Naive thymus-derived CD8-positive, alpha-beta T cell (primary cell): ENCODE measurements at regions not wholly inside any gene's neighbourhood (a gene's known extent, or its start where the extent isn't known, plus 50 kb on each side); places are given as distances from the start of the nearest gene placed in this dataset.
"Not testable (repeated sequence)": the region's sequence is repeated elsewhere in the genome, so short reads cannot be mapped to it uniquely, and the experiment has no call there.

Experiments used
- ATAC-seq, 2 donors: fragments of 150-1000 bp; cut with Tn5 transposase in 1 of 2; sonication (Bioruptor Pico), chemical (Tn5 transposase) in 1 of 2; 1 replicate in 1 of 2; 2 replicates in 1 of 2; pipeline ENCODE4 v1.10.0; 2021; ENCODE audit warnings: mild to moderate bottlenecking in 2 of 2, moderate library complexity in 2 of 2
- POLR2A ChIA-PET: fragments of 350-600 bp; sonication (Branson Sonifier 250); formaldehyde crosslinking; loops from one replicate; lab custom pipeline; 2021; ENCODE audit warnings: antibody characterized with exemption; lab: Charles Lee
- DNase-seq, 10 donors: peaks; one replicate each; pipeline versions ENCODE4 v3.0.0 to v3.0.0-alpha.2; 2020 to 2022
- H3K27ac Mint-ChIP-seq, 10 donors: one replicate each; pipeline ENCODE4 v1.8.0; 2020 to 2022; ENCODE audit warnings: mild to moderate bottlenecking in 10 of 10, mixed read lengths in 10 of 10, moderate library complexity in 4 of 10, inconsistent platforms in 1 of 10
- H3K27me3 Mint-ChIP-seq, 5 donors: one replicate each; pipeline ENCODE4 v1.8.0; 2021 to 2022; ENCODE audit warnings: mixed read lengths in 5 of 5
- H3K36me3 Mint-ChIP-seq, 3 donors: one replicate each; pipeline ENCODE4 v1.8.0; 2020 to 2022; ENCODE audit warnings: mixed read lengths in 3 of 3, mild to moderate bottlenecking in 2 of 3, inconsistent platforms in 1 of 3
- H3K4me1 Mint-ChIP-seq, 4 donors: one replicate each; pipeline ENCODE4 v1.8.0; 2021 to 2022; ENCODE audit warnings: mixed read lengths in 4 of 4
- H3K4me3 Mint-ChIP-seq, 10 donors: one replicate each; pipeline ENCODE4 v1.8.0; 2020 to 2022; ENCODE audit warnings: mild to moderate bottlenecking in 10 of 10, mixed read lengths in 10 of 10, moderate library complexity in 6 of 10, inconsistent platforms in 1 of 10
- H3K9me3 Mint-ChIP-seq, 9 donors: one replicate each; pipeline ENCODE4 v1.8.0; 2020 to 2022; ENCODE audit warnings: mixed read lengths in 9 of 9, mild to moderate bottlenecking in 3 of 9, inconsistent platforms in 1 of 9, moderate library complexity in 1 of 9

DNA sequence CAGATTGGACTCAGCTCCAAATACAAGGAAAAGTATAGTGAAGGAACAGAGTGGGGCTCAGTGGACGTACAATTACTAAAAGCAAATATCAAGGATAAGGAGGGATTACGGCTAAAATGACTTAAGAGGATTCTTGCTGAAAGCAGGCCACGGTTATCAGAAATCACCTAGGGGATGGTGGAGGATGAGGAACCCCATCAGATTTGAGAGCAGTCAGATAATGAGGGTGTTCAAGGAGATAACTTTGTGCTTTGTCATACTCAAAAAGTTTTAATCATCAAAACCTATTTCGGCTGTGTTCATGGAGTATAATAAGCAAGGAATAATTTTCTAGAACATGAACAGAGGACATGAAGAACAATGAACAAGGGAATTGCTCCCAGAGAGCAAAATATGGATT is 275.8 kb downstream of the SEMA3D start:
- H3K27me3 Mint-ChIP-seq: no peaks in the 10 kb centered on the region
- H3K27ac Mint-ChIP-seq: no peak overlapping the region
- POLR2A ChIA-PET: no interaction called here
- peaks cover 0 to 3% (median 0%) of the 10 kb centered on the region in 9 donors for H3K9me3 Mint-ChIP-seq
- no peaks in the 10 kb centered on the region for H3K36me3 Mint-ChIP-seq
- no peak for DNase-seq
- no peak for ATAC-seq
- no peaks in the 10 kb centered on the region for H3K4me1 Mint-ChIP-seq
- no peak overlapping the region for H3K4me3 Mint-ChIP-seq

DNA sequence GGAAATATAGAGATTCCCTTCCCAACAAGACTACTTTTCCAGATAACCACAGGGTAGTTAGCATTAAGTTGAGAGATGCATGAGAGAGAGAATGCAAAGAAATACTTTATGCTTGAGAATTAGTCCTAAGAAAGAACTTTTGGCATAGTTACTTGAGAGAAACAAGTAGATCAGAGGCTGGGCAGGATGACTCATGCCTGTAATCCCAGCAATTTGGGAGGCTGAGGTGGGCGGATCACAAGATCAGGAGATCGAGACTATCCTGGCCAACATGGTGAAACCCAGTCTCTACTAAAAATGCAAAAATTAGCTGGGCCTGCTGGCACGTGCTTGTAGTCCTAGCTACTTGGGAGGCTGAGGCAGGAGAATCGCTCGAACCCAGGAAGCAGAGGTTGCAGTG is 276.5 kb downstream of the SEMA3D start:
- POLR2A ChIA-PET, DNase-seq, H3K27ac Mint-ChIP-seq, H3K27me3 Mint-ChIP-seq, H3K4me1 Mint-ChIP-seq, H3K36me3 Mint-ChIP-seq, ATAC-seq, H3K4me3 Mint-ChIP-seq, H3K9me3 Mint-ChIP-seq: not testable (repeated sequence)

DNA sequence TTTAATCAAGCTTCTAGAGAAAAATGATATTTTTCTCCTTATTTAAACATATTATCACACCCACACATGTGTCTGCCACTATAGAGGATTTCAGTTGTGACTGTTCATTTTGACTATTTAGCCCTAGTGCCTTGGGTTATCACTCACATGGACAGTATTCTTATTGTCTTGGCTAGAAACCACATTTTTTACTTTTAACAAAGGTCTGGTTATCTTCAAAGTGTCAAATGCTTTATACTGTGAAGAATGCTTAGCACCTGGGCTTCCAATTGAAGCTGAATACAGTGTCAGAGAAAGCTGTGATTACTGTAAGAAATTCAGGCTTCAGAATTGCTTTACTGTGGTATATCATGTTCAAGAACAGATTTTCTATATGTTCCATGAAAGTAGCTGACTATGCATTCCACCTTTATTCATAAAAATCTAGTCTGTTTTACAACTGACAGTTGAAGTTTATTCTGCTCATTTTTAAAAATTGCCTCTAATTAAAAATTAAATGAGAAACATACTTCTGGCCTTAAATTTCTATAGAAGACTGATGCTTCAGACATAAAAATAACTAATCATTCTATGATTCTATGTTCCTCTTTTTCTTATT is 278.6 kb downstream of the SEMA3D start:
- H3K27me3 Mint-ChIP-seq: no peaks in the 10 kb centered on the region
- peaks cover 0 to 3% (median 0%) of the 10 kb centered on the region in 9 donors for H3K9me3 Mint-ChIP-seq
- H3K4me1 Mint-ChIP-seq: no peaks in the 10 kb centered on the region
- no peak overlapping the region for H3K27ac Mint-ChIP-seq
- POLR2A ChIA-PET: no interaction called here
- no peak overlapping the region for H3K4me3 Mint-ChIP-seq
- no peak for DNase-seq
- H3K36me3 Mint-ChIP-seq: no peaks in the 10 kb centered on the region
- ATAC-seq: no peak

- peaks cover 0 to 6% (median 0%) of the 10 kb centered on the region in 9 donors for H3K9me3 Mint-ChIP-seq
- POLR2A ChIA-PET: no interaction called here
- no peak overlapping the region for H3K27ac Mint-ChIP-seq
- H3K27me3 Mint-ChIP-seq: no peaks in the 10 kb centered on the region
- no peaks in the 10 kb centered on the region for H3K4me1 Mint-ChIP-seq
- ATAC-seq: no peak
- no peak for DNase-seq
- no peak overlapping the region for H3K4me3 Mint-ChIP-seq
- no peaks in the 10 kb centered on the region for H3K36me3 Mint-ChIP-seq
Observed at GRCh38 chr7:84906889-84907288, 280.0 kb downstream of the SEMA3D start.

DNA sequence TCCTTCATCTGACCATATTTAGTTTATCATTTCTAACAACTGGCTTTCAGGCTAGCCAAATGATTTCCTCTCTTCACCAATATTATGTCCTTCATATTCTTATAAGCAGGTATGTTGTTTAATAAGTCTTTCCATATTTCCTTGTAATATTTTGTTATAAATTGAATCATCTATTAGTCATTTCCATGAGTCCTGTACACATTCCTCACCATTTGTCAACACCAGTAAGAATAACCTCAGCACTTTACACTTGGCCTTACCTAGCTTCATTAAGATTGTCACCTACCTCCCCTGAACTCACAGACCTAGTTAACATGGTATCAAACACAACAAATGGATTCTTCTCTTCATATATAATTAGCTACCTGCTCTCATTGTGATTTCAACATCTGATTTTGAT is 282.3 kb downstream of the SEMA3D start:
- H3K27ac Mint-ChIP-seq: no peak overlapping the region
- DNase-seq (no peak), ATAC-seq (no peak)
- H3K4me3 Mint-ChIP-seq: no peak overlapping the region
- H3K27me3 Mint-ChIP-seq: no peaks in the 10 kb centered on the region
- POLR2A ChIA-PET: no interaction called here
- no peaks in the 10 kb centered on the region for H3K36me3 Mint-ChIP-seq
- H3K9me3 Mint-ChIP-seq: peaks cover 0 to 6% (median 0%) of the 10 kb centered on the region in 9 donors
- H3K4me1 Mint-ChIP-seq: no peaks in the 10 kb centered on the region

GRCh38 chr7:84901366-84901765 is 285.5 kb downstream of the SEMA3D start:
- Mint-ChIP-seq H3K4me1 (no peaks in the 10 kb centered on the region), H3K4me3 (no peak overlapping the region), H3K36me3 (no peaks in the 10 kb centered on the region), H3K9me3 (peaks cover 0 to 14% (median 0%) of the 10 kb centered on the region in 9 donors), H3K27ac (no peak overlapping the region), H3K27me3 (no peaks in the 10 kb centered on the region)
- DNase-seq (no peak), ATAC-seq (no peak)
- POLR2A ChIA-PET: no interaction called here

GRCh38 chr7:84900215-84900614 is 286.6 kb downstream of the SEMA3D start:
- ATAC-seq (no peak), DNase-seq (no peak)
- H3K36me3 Mint-ChIP-seq: no peaks in the 10 kb centered on the region
- POLR2A ChIA-PET: no interaction called here
- peaks cover 0 to 15% (median 0%) of the 10 kb centered on the region in 9 donors for H3K9me3 Mint-ChIP-seq
- H3K27ac Mint-ChIP-seq: no peak overlapping the region
- no peak overlapping the region for H3K4me3 Mint-ChIP-seq
- H3K27me3 Mint-ChIP-seq: no peaks in the 10 kb centered on the region
- no peaks in the 10 kb centered on the region for H3K4me1 Mint-ChIP-seq

DNA sequence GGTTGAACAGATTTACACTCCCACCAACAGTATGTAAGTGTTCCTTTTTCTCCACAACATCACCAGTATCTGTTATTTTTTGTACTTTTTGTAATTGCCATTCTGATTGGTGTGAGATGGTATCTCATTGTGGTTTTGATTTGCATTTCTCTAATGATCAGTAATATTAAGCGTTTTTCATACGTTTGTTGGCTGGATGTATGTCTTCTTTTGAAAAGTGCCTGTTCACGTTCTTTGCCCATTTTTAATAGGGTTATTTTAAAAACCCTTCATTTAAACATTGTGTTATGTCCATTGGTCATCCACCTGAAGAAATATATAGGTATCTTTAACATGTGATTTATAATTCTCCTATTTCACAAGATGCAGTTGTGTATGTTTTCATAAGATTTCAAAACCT is 291.3 kb downstream of the SEMA3D start:
- no peaks in the 10 kb centered on the region for H3K4me1 Mint-ChIP-seq
- no peak overlapping the region for H3K4me3 Mint-ChIP-seq
- ATAC-seq (no peak), DNase-seq (no peak)
- POLR2A ChIA-PET: no interaction called here
- no peak overlapping the region for H3K27ac Mint-ChIP-seq
- H3K27me3 Mint-ChIP-seq: no peaks in the 10 kb centered on the region
- H3K9me3 Mint-ChIP-seq: peaks cover 0 to 12% (median 0%) of the 10 kb centered on the region in 9 donors
- H3K36me3 Mint-ChIP-seq: no peaks in the 10 kb centered on the region

GRCh38 chr7:84883570-84883969 is 303.3 kb downstream of the SEMA3D start:
- peaks cover 0 to 11% (median 4%) of the 10 kb centered on the region in 9 donors for H3K9me3 Mint-ChIP-seq
- POLR2A ChIA-PET, H3K27me3 Mint-ChIP-seq, H3K36me3 Mint-ChIP-seq, H3K4me3 Mint-ChIP-seq, H3K4me1 Mint-ChIP-seq, ATAC-seq, H3K27ac Mint-ChIP-seq, DNase-seq: not testable (repeated sequence)

- H3K9me3 Mint-ChIP-seq: peaks cover 0 to 11% (median 4%) of the 10 kb centered on the region in 9 donors
- H3K4me1 Mint-ChIP-seq, H3K27ac Mint-ChIP-seq, ATAC-seq, H3K36me3 Mint-ChIP-seq, H3K4me3 Mint-ChIP-seq, POLR2A ChIA-PET, DNase-seq, H3K27me3 Mint-ChIP-seq: not testable (repeated sequence)
Observed at GRCh38 chr7:84880326-84880997, 306.4 kb downstream of the SEMA3D start.

DNA sequence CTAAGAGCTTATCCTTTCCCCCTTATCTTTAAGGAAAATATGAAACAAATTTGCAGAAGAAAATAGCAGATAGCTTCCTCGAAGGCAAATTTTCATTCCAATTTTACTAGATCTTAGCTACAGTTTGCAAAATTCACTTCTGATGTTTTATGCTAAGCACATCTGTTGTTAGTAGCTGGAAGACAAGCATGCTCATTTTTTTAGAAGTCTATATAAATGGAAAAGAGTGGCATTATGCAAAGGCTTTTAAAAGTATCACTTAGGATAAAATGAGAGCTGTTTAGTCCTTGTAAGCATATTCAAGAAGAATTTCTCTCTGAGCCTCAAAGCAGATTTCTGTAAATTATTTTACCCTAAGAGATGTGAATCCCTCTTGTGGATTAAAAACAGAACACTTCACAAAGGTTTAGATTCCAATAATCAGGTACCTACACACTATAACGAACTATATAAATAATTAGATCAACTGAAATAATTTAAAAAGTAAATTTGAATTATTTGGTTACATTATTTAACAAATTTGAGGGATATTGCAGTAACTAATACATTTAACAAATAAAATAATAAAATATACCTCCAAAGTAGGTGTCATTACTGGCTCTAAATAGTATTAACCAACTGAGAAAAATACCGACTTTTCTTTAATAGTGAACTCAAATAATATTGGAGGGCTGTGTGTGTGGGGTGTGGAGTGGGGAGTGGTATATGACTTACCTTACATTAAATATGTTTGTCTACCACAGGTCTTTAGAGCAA is 307.1 kb downstream of the SEMA3D start:
- ATAC-seq: no peak

DNA sequence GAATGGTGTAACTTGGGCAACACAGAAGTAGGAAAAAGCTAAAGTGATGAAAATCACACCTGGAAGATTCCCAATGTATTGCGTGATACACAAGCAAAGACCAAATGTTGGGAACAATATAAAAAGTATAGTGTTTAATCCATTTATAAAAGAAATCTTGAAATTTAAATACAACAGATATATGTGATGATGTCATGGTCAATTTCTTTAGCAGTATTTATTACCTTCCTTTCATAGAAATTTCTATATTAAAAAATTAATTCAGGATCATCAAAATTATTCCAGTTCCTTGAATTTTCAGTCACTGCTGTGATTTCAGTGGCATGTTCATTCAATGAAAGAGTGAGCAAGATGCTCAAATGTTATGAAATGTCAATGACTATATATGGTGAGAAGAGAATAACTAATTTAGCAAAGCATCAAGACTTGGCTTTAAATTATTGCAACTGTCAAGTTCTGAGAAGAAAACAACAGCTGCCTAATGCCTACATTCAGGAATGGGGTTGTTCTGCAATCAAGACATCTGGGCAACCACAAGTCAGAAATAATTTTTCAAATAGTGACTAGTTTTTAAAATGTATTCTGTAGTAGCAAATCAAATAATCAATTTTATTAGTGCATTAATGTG is 308.8 kb downstream of the SEMA3D start:
- H3K36me3 Mint-ChIP-seq: no peaks in the 10 kb centered on the region
- ATAC-seq (no peak), DNase-seq (no peak)
- H3K4me1 Mint-ChIP-seq: no peaks in the 10 kb centered on the region
- POLR2A ChIA-PET: no interaction called here
- no peak overlapping the region for H3K4me3 Mint-ChIP-seq
- H3K27ac Mint-ChIP-seq: no peak overlapping the region
- peaks cover 0 to 10% (median 0%) of the 10 kb centered on the region in 9 donors for H3K9me3 Mint-ChIP-seq
- no peaks in the 10 kb centered on the region for H3K27me3 Mint-ChIP-seq

More for the DNA sequence above, 307.1 kb downstream of the SEMA3D start:
- no peaks in the 10 kb centered on the region for H3K4me1 Mint-ChIP-seq
- POLR2A ChIA-PET: no interaction called here
- H3K36me3 Mint-ChIP-seq: peaks cover 0 to 6% (median 0%) of the 10 kb centered on the region in 3 donors
- no peak overlapping the region for H3K27ac Mint-ChIP-seq
- no peak for DNase-seq
- H3K4me3 Mint-ChIP-seq: no peak overlapping the region
- no peaks in the 10 kb centered on the region for H3K27me3 Mint-ChIP-seq
- peaks cover 0 to 11% (median 3%) of the 10 kb centered on the region in 9 donors for H3K9me3 Mint-ChIP-seq
